GM12878 (cell line): ENCODE measurements at regions not wholly inside any gene's neighbourhood (a gene's known extent, or its start where the extent isn't known, plus 50 kb on each side); places are given as distances from the start of the nearest gene placed in this dataset.

Experiments used
- ATAC-seq: fragments of 200-7000 bp; cut with Tn5 transposase; 3 replicates; pipeline ENCODE4 v1.9.1; 2020; ENCODE audit warnings: mild to moderate bottlenecking, moderate library complexity
- BruUV-seq: library from RNA; stranded (reverse); fragments of 400-500 nt; replicated peaks from 2 replicates; lab custom pipeline; 2021; lab: Mats Ljungman, UMichigan
- CTCF ChIA-PET: fragments of 300-600 bp; sonication (Branson Sonifier 250); formaldehyde crosslinking; extraction: SDS; loops from one replicate; lab custom pipeline; 2021; ENCODE audit warnings: inconsistent platforms; lab: Yijun Ruan, JAX
- POLR2A ChIA-PET: fragments of 350-600 bp; formaldehyde crosslinking; extraction: SDS; loops from one replicate; lab custom pipeline; 2021; ENCODE audit warnings: inconsistent platforms; lab: Charles Lee
- RAD21 ChIA-PET: fragments of 300-600 bp; sonication (Branson Sonifier 250); formaldehyde crosslinking; loops from one replicate; lab custom pipeline; 2023; ENCODE audit warnings: antibody characterized with exemption; ENCODE audit not compliant: unreplicated experiment; lab: Charles Lee
- SMC1A ChIA-PET: fragments of 300-600 bp; sonication (Branson Sonifier 250); formaldehyde crosslinking; loops from one replicate; lab custom pipeline; 2023; ENCODE audit not compliant: unreplicated experiment, uncharacterized antibody; lab: Charles Lee
- DNase-seq: peaks from one replicate; pipeline ENCODE4 v3.0.0-alpha.2; 2011; ENCODE audit warnings: low read depth, low spot score
- FAIRE-seq: peaks from 3 replicates; lab custom pipeline; 2011; peaks lifted over from hg19 to GRCh38; lab: Jason Lieb, UNC
- H2AFZ ChIP-seq: 2 replicates; pipeline ENCODE4 v1.6.0; 2011; ENCODE audit warnings: low read depth, low read length, control low read depth; ENCODE audit not compliant: control insufficient read depth
- H3K27ac ChIP-seq: 2 replicates; pipeline ENCODE4 v1.5.1; 2011; ENCODE audit warnings: control low read depth; ENCODE audit not compliant: control insufficient read depth, insufficient read depth
- H3K27me3 ChIP-seq, 2 experiments: replicated peaks in 1 of 2; 2 replicates each; pipeline versions ENCODE4 v1.6.0 to v1.6.1; 2011; ENCODE audit warnings: low read length in 1 of 2; ENCODE audit not compliant: control insufficient read depth in 2 of 2, insufficient read depth in 2 of 2
- H3K36me3 ChIP-seq, 2 experiments: 2 replicates each; pipeline ENCODE4 v1.5.1; 2011; ENCODE audit warnings: low read length in 1 of 2; ENCODE audit not compliant: control insufficient read depth in 2 of 2, insufficient read depth in 2 of 2
- H3K4me1 ChIP-seq: 2 replicates; pipeline ENCODE4 v1.6.1; 2011; ENCODE audit warnings: mild to moderate bottlenecking, low read length, moderate library complexity, mixed read lengths; ENCODE audit not compliant: control insufficient read depth, insufficient read depth
- H3K4me2 ChIP-seq: 2 replicates; pipeline ENCODE4 v1.6.0; 2011; ENCODE audit warnings: control low read depth; ENCODE audit not compliant: control insufficient read depth, insufficient read depth
- H3K4me3 ChIP-seq: fragments of 200-600 bp; sonication (generic); 2 replicates; pipeline ENCODE4 v1.5.1; 2016
- H3K79me2 ChIP-seq: 2 replicates; pipeline ENCODE4 v1.6.0; 2011; ENCODE audit warnings: low read length; ENCODE audit not compliant: control insufficient read depth, insufficient read depth
- H3K9ac ChIP-seq: 2 replicates; pipeline ENCODE4 v1.8.0; 2011; ENCODE audit warnings: low read length, control low read depth, mixed read lengths; ENCODE audit not compliant: control insufficient read depth, insufficient read depth
- H3K9me3 ChIP-seq: replicated peaks from 3 replicates; pipeline ENCODE4 v1.5.1; 2011; ENCODE audit warnings: mild to moderate bottlenecking, low read length; ENCODE audit not compliant: control insufficient read depth, insufficient read depth
- H4K20me1 ChIP-seq: 2 replicates; pipeline ENCODE4 v1.6.0; 2011; ENCODE audit not compliant: control insufficient read depth, insufficient read depth
- ASH2L ChIP-seq: fragments of 300-600, 200-600 bp; sonication (generic); IDR thresholded peaks from 2 replicates; pipeline ENCODE4 v1.6.1; 2017; ENCODE audit warnings: low read depth, mild to moderate bottlenecking, borderline replicate concordance
- MAX ChIP-seq: IDR thresholded peaks from 2 replicates; pipeline ENCODE4 v1.6.1; 2012; ENCODE audit warnings: low read depth, low read length, improper control_type of control experiment
- USF2 ChIP-seq: IDR thresholded peaks from 2 replicates; pipeline ENCODE4 v1.6.1; 2011; ENCODE audit warnings: low read depth, low read length, improper control_type of control experiment, borderline replicate concordance
- ZBTB33 ChIP-seq: fragments of 450-650 bp; IDR thresholded peaks from 2 replicates; pipeline ENCODE4 v1.6.1; 2017; ENCODE audit warnings: mild to moderate bottlenecking
- ZNF207 ChIP-seq: fragments of 450-650 bp; IDR thresholded peaks from 2 replicates; pipeline ENCODE4 v1.6.1; 2014; ENCODE audit warnings: antibody characterized with exemption, mild to moderate bottlenecking, borderline replicate concordance
- WGBS: methylation state at CpG from one replicate; pipeline ENCODE4 v1.1.6; 2016; ENCODE audit warnings: low lambda C conversion rate; ENCODE audit not compliant: insufficient replicate concordance, insufficient coverage; ENCODE audit errors: missing lambda C conversion rate; 5-methylcytosine and 5-hydroxymethylcytosine counted together
- in situ Hi-C: fragments of 300-500 bp; cut with MboI; formaldehyde crosslinking; loops from 9 replicates; pipeline ENCODE4 v1.14.3; 2018; ENCODE audit warnings: mixed read lengths
- intact Hi-C: fragments of 100-400 bp; cut with micrococcal nuclease; formaldehyde crosslinking; loops from one replicate; pipeline ENCODE4 v1.14.2; 2022; ENCODE audit not compliant: unreplicated experiment
- TF ChIP-seq, protein P1 (sequence below): IDR thresholded peaks from 2 replicates; pipeline ENCODE4 v1.6.1; 2012; ENCODE audit warnings: mild to moderate bottlenecking, low read depth, low read length

DNA sequence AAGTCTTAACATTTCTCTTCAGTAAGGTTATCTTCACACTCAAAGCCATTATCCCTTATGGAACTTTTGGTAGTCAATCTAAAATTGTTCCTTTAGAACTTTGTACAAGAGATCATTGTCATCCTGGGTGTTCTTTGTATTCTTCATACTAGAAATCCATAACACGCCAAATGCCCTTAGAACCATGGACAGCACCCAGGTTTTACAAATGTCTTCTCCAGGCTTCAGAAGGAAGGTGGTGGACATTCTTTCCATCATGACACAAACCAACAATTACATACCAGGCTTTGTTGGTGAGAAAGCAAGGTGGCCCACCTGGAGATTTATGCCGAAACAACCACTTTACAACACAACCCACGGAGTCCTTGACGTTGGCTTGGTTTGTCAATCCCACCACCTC lies 365.6 kb upstream of the TBX3 start:
- H3K9me3 ChIP-seq: no peaks in the 10 kb centered on the region
- WGBS: 47% methylated on average over 4 of the region's 4 CpGs
- DNase-seq: no peak
- ChIA-PET POLR2A (no interaction called here), RAD21 (no interaction called here), SMC1A (no interaction called here)
- TF ChIP-seq ASH2L: no peak
- TF ChIP-seq MAX: no peak
- no peak for TF ChIP-seq ZBTB33
- TF ChIP-seq USF2: no peak
- TF ChIP-seq ZNF207: no peak
- TF ChIP-seq, protein P1, sequence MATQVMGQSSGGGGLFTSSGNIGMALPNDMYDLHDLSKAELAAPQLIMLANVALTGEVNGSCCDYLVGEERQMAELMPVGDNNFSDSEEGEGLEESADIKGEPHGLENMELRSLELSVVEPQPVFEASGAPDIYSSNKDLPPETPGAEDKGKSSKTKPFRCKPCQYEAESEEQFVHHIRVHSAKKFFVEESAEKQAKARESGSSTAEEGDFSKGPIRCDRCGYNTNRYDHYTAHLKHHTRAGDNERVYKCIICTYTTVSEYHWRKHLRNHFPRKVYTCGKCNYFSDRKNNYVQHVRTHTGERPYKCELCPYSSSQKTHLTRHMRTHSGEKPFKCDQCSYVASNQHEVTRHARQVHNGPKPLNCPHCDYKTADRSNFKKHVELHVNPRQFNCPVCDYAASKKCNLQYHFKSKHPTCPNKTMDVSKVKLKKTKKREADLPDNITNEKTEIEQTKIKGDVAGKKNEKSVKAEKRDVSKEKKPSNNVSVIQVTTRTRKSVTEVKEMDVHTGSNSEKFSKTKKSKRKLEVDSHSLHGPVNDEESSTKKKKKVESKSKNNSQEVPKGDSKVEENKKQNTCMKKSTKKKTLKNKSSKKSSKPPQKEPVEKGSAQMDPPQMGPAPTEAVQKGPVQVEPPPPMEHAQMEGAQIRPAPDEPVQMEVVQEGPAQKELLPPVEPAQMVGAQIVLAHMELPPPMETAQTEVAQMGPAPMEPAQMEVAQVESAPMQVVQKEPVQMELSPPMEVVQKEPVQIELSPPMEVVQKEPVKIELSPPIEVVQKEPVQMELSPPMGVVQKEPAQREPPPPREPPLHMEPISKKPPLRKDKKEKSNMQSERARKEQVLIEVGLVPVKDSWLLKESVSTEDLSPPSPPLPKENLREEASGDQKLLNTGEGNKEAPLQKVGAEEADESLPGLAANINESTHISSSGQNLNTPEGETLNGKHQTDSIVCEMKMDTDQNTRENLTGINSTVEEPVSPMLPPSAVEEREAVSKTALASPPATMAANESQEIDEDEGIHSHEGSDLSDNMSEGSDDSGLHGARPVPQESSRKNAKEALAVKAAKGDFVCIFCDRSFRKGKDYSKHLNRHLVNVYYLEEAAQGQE: peak; percentile 67; the same call in 1 of the 2 replicates
- TF ChIP-seq, all 136 proteins: peak for 1
- no TSS peak for BruUV-seq
- Histone ChIP-seq H3K36me3 (no peaks in the 10 kb centered on the region), H3K27ac (no peak overlapping the region), H3K79me2 (no peaks in the 10 kb centered on the region), H4K20me1 (no peaks in the 10 kb centered on the region), H3K4me1 (no peaks in the 10 kb centered on the region), H3K4me3 (no peak overlapping the region), H2AFZ (no peak overlapping the region), H3K27me3 (no peaks in the 10 kb centered on the region), H3K9ac (no peak overlapping the region), H3K4me2 (no peak overlapping the region)
- CTCF ChIA-PET: no interaction called here
- ATAC-seq (no peak), FAIRE-seq (no peak)
- in situ Hi-C loops (no loop called here), intact Hi-C loops (no loop called here)
